ENCODE measurements at regions not wholly inside any gene's neighbourhood (a gene's known extent, or its start where the extent isn't known, plus 50 kb on each side); places are given as distances from the start of the nearest gene placed in this dataset.

DNA sequence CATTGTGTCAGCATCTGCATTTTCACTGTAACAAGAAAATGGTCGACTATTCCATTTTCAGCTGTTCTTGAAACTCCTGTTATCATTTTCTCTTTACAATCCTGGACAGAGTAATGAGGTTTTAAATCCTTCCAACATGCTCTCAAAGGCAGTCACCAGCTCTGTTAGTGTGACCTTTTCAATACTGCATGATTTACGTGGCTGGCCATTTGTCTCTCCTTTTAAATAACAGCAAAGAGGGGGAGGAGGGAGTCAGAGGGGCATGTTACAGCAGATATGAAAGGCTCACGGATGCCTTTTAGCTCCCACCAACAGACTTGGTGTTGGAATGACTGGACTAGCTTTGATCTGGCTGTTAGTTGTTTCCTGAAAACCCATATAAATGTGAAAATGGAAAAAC is 1251.2 kb downstream of the AACS start:
- no peak for TF ChIP-seq ATF7 (IDR thresholded peaks at IDR 0.05; ENCODE audit: low read depth)
- no peak for TF ChIP-seq POLR2A (IDR thresholded peaks at IDR 0.05; ENCODE audit: low read depth, low read length)
- TF ChIP-seq POLR2AphosphoS5 (IDR thresholded peaks at IDR 0.05; ENCODE audit: low read length), result no peak
- TF ChIP-seq CREB1 (IDR thresholded peaks at IDR 0.05; ENCODE audit: low read depth), result no peak
- TF ChIP-seq, protein P1, sequence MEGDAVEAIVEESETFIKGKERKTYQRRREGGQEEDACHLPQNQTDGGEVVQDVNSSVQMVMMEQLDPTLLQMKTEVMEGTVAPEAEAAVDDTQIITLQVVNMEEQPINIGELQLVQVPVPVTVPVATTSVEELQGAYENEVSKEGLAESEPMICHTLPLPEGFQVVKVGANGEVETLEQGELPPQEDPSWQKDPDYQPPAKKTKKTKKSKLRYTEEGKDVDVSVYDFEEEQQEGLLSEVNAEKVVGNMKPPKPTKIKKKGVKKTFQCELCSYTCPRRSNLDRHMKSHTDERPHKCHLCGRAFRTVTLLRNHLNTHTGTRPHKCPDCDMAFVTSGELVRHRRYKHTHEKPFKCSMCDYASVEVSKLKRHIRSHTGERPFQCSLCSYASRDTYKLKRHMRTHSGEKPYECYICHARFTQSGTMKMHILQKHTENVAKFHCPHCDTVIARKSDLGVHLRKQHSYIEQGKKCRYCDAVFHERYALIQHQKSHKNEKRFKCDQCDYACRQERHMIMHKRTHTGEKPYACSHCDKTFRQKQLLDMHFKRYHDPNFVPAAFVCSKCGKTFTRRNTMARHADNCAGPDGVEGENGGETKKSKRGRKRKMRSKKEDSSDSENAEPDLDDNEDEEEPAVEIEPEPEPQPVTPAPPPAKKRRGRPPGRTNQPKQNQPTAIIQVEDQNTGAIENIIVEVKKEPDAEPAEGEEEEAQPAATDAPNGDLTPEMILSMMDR (IDR thresholded peaks at IDR 0.05 in 2 of 3, conservative IDR thresholded peaks at IDR 0.05 in 1 of 3; ENCODE audit: control insufficient read depth in 2 of 3, extremely low read depth in 1 of 3, insufficient read depth in 1 of 3, low read depth in 3 of 3, low read length in 3 of 3), result no peak
- TF ChIP-seq ZZZ3 (IDR thresholded peaks at IDR 0.05; ENCODE audit: control insufficient read depth, insufficient read length, low read depth), result no peak
- TF ChIP-seq CHD4 (IDR thresholded peaks at IDR 0.05), result no peak
- TF ChIP-seq USF2 (IDR thresholded peaks at IDR 0.05; ENCODE audit: borderline replicate concordance, low read depth, low read length), result no peak
